ENCODE measurements at regions not wholly inside any gene's neighbourhood (a gene's known extent, or its start where the extent isn't known, plus 50 kb on each side); places are given as distances from the start of the nearest gene placed in this dataset.
A peak's percentile ranks its signal among the peaks of the same experiment; 100 is the strongest.

DNA sequence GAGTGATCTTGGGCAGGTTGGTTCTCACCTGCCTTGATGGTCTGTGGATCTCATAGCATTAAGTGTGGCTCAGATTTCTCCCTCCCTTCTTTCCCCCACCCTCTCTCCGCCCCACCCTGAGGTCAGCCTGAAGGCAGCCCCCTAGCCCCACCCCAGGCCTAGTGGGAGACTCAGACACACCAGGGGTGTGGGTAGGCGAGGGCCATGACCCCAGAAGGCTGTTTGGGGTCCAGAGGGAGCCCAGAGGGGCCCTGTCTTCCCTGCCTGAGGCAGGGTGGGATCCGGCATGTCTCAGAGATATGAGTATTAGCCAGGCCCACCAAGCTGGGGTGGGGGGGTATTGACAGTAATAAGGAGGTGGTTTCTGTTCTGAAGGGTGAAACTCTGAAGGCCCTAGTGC is 160.5 kb downstream of the GLI2 start:
- FAIRE-seq (no peak), DNase-seq (ENCODE audit: low read depth) (no peak)
- no peaks in the 10 kb centered on the region for H3K27me3 ChIP-seq (ENCODE audit: control insufficient read depth, insufficient read depth, low read length)
- no peak overlapping the region for H3K4me3 ChIP-seq (ENCODE audit: low read depth, low read length)
- TF ChIP-seq, protein P1, sequence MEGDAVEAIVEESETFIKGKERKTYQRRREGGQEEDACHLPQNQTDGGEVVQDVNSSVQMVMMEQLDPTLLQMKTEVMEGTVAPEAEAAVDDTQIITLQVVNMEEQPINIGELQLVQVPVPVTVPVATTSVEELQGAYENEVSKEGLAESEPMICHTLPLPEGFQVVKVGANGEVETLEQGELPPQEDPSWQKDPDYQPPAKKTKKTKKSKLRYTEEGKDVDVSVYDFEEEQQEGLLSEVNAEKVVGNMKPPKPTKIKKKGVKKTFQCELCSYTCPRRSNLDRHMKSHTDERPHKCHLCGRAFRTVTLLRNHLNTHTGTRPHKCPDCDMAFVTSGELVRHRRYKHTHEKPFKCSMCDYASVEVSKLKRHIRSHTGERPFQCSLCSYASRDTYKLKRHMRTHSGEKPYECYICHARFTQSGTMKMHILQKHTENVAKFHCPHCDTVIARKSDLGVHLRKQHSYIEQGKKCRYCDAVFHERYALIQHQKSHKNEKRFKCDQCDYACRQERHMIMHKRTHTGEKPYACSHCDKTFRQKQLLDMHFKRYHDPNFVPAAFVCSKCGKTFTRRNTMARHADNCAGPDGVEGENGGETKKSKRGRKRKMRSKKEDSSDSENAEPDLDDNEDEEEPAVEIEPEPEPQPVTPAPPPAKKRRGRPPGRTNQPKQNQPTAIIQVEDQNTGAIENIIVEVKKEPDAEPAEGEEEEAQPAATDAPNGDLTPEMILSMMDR (IDR thresholded peaks at IDR 0.05; ENCODE audit: insufficient read depth, low read length, severe bottlenecking), result no peak
- no peaks in the 10 kb centered on the region for H3K36me3 ChIP-seq (ENCODE audit: control insufficient read depth, insufficient read depth, low read length)

DNA sequence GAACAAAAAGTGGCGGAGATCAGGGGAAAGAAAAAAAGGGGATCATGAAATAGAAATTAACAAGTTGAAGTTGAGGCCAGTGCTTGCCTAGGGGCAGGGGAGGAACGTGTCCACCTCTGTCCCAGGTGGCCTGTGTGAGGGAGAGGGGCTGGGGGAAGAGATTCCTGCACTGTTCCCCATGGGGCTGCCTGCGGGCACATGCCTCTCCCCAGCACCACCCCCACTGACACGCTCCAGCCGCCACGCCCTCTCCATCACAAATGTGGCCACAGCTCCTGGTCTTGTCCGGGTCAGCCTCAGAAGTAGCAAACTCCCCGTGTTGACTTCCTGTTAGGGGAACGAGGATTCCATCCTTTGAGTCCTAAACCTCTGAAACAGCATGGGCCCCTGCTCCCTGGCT is 161.2 kb downstream of the GLI2 start:
- Histone ChIP-seq H3K27me3 (ENCODE audit: control insufficient read depth, insufficient read depth, low read length) (no peaks in the 10 kb centered on the region), H3K36me3 (ENCODE audit: control insufficient read depth, insufficient read depth, low read length) (no peaks in the 10 kb centered on the region), H3K4me3 (ENCODE audit: low read depth, low read length) (no peak overlapping the region)
- TF ChIP-seq, protein P1 (IDR thresholded peaks at IDR 0.05; ENCODE audit: insufficient read depth, low read length, severe bottlenecking), result no peak
- no peak for FAIRE-seq
- DNase-seq (ENCODE audit: low read depth), result no peak

DNA sequence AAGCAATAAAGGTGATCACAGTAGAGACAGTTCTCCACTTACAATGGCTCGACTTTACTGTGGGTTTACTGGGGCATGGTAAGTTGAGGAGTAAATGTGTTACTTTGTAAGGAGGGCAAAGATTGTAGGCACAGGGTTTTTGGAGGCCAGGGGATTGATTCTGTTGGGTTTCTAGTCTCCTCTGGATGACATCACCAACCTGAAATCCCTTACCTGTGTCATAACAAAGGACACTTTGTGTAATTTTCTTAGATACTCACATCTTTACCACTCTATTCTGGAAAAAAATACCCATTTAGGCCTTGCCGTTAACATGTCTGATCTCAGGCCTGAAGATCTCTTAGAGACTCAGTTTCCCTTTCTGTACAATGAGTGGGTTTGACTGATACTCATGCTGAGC is 161.7 kb downstream of the GLI2 start:
- FAIRE-seq (no peak), DNase-seq (ENCODE audit: low read depth) (no peak)
- Histone ChIP-seq H3K4me3 (ENCODE audit: low read depth, low read length) (no peak overlapping the region), H3K27me3 (ENCODE audit: control insufficient read depth, insufficient read depth, low read length) (no peaks in the 10 kb centered on the region), H3K36me3 (ENCODE audit: control insufficient read depth, insufficient read depth, low read length) (no peaks in the 10 kb centered on the region)
- TF ChIP-seq, protein P1 (IDR thresholded peaks at IDR 0.05; ENCODE audit: insufficient read depth, low read length, severe bottlenecking), result no peak

DNA sequence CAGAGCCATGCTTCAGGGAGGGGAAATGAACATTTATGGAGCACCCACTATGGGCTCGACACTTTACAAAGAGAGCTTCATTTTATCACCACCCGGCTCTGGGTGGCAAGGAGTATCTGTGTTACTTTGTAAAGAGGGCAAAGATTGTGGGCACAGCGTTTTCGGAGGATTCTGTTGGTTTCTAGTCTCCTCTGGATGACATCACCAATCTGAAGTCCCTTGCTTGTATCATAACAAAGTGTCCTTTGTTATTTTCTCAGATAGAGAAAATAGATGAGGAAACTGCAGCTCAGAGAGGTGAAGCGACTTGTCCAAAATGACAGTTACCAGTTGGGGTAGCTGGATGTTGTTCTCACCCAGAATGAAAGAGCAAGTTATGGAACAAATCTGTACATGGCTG is 162.8 kb downstream of the GLI2 start:
- H3K36me3 ChIP-seq (ENCODE audit: control insufficient read depth, insufficient read depth, low read length), result no peaks in the 10 kb centered on the region
- no peak for FAIRE-seq
- no peak overlapping the region for H3K4me3 ChIP-seq (ENCODE audit: low read depth, low read length)
- H3K27me3 ChIP-seq (ENCODE audit: control insufficient read depth, insufficient read depth, low read length), result no peaks in the 10 kb centered on the region
- TF ChIP-seq, protein P1 (IDR thresholded peaks at IDR 0.05; ENCODE audit: insufficient read depth, low read length, severe bottlenecking), result no peak
- no peak for DNase-seq (ENCODE audit: low read depth)

DNA sequence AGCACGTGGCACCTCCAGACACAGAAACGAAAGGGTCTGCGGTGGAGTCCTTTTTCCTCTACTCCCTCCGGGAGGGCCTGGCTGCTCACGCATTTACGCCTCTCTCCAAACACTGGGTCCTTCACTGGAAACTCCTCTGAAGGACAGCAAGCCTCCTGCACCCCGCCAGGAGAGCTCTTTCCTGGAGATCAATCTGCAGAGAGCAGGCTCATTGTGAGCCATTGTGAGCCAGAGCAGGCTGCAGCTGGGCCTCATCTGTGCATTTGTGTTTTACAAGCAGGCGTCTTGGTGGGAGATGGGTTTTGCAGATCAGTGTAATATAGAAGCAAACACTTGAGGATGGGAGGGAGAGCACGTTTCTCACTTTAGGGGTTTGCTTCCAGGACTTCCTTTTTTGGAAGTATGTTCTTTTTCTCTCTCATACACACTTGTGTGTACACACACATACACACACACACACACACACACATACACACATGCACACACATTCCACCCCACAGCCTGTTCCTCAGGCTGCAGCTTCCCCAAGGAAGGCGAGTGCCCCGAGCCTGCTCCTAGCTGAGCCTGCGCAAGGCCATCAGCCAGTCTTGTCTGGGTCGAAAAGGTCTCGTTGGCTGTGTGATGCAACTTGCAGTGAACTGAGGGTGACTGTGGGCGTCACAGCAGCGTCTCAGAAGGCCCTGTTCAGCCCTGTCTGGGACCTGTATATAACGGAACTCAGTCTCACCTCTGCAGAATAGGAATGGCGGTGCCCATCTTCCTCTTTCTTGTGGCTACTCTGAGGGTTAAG is 163.5 kb downstream of the GLI2 start:
- FAIRE-seq (peak; percentile 18), DNase-seq (ENCODE audit: low read depth) (no peak)
- TF ChIP-seq, protein P1 (IDR thresholded peaks at IDR 0.05; ENCODE audit: insufficient read depth, low read length, severe bottlenecking), result no peak
- Histone ChIP-seq H3K36me3 (ENCODE audit: control insufficient read depth, insufficient read depth, low read length) (no peaks in the 10 kb centered on the region), H3K4me3 (ENCODE audit: low read depth, low read length) (no peak overlapping the region), H3K27me3 (ENCODE audit: control insufficient read depth, insufficient read depth, low read length) (no peaks in the 10 kb centered on the region)

DNA sequence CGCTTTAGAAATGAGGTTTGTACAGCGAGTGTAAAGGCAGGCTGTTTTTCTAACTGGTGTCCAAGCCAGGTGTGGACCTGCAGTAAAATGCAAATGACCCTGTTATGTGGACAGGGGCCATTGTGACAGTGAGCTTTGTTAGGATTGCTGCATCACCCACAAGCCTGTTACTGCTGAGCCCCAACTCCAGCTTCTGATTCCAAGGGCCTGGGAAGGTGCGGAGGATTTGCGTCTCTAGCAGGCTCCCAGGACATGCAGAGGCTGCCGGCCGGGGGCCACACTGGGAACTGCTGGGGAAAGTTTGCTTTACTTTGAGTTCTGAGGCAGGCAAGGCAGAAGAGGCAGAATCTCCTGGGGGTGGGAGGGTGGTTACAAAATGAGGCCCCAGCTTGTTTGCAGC is 164.1 kb downstream of the GLI2 start:
- no peak for FAIRE-seq

More for the DNA sequence above, 164.1 kb downstream of the GLI2 start:
- DNase-seq (ENCODE audit: low read depth), result no peak
- no peaks in the 10 kb centered on the region for H3K27me3 ChIP-seq (ENCODE audit: control insufficient read depth, insufficient read depth, low read length)
- TF ChIP-seq, protein P1 (IDR thresholded peaks at IDR 0.05; ENCODE audit: insufficient read depth, low read length, severe bottlenecking), result no peak
- H3K4me3 ChIP-seq (ENCODE audit: low read depth, low read length), result no peak overlapping the region
- no peaks in the 10 kb centered on the region for H3K36me3 ChIP-seq (ENCODE audit: control insufficient read depth, insufficient read depth, low read length)
